ENCODE measurements at regions not wholly inside any gene's neighbourhood (a gene's known extent, or its start where the extent isn't known, plus 50 kb on each side); places are given as distances from the start of the nearest gene placed in this dataset.

DNA sequence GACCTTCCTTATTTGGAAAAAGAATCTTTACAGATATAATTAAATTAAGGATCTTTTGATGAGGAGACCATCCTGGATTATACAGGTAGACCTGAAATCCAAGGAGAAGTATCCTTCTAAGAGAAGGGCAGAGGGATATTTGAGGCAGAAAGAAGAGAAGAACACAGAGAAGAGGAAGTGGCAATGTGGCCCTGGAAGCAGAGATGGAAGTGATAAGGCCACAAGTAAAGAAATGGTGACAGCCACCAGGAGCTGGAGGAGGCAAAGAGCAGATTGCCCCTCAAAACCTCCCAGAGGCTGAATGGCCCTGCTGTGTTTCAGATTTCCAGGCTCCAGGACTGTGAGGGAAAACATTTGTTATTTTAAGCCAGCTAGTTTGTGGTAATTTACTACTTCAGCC lies 93.0 kb upstream of the ANKRD55 start:
- Histone ChIP-seq H3K9me2 (ENCODE audit: insufficient read depth) (no peaks in the 10 kb centered on the region), H4K20me1 (ENCODE audit: insufficient read depth) (no peaks in the 10 kb centered on the region), H2AFZ (no peak overlapping the region), H3K79me2 (ENCODE audit: low read depth) (no peaks in the 10 kb centered on the region), H3K27ac (no peak overlapping the region), H3K36me3 (ENCODE audit: low read depth) (no peaks in the 10 kb centered on the region), H3K4me1 (replicated peaks; ENCODE audit: insufficient read depth) (peaks cover 47% of the 10 kb centered on the region), H3K9me3 (ENCODE audit: insufficient read depth, low read depth) (no peaks in the 10 kb centered on the region), H3K4me2 (no peak overlapping the region), H3K4me3 (no peak overlapping the region), H3K27me3 (ENCODE audit: insufficient read depth, low read depth) (no peaks in the 10 kb centered on the region), H3F3A (ENCODE audit: insufficient read depth, low read depth) (peaks cover 29% of the 10 kb centered on the region)
- ChIA-PET POLR2A (ENCODE audit: unreplicated experiment) (no interaction called here), CTCF (no interaction called here)
- intact Hi-C loops (cut with micrococcal nuclease; ENCODE audit: unreplicated experiment): no loop called here
- no TSS peak for BruUV-seq (replicated peaks)
- TF ChIP-seq, protein P1, sequence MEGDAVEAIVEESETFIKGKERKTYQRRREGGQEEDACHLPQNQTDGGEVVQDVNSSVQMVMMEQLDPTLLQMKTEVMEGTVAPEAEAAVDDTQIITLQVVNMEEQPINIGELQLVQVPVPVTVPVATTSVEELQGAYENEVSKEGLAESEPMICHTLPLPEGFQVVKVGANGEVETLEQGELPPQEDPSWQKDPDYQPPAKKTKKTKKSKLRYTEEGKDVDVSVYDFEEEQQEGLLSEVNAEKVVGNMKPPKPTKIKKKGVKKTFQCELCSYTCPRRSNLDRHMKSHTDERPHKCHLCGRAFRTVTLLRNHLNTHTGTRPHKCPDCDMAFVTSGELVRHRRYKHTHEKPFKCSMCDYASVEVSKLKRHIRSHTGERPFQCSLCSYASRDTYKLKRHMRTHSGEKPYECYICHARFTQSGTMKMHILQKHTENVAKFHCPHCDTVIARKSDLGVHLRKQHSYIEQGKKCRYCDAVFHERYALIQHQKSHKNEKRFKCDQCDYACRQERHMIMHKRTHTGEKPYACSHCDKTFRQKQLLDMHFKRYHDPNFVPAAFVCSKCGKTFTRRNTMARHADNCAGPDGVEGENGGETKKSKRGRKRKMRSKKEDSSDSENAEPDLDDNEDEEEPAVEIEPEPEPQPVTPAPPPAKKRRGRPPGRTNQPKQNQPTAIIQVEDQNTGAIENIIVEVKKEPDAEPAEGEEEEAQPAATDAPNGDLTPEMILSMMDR (conservative IDR thresholded peaks at IDR 0.05): no peak
- no peak for TF ChIP-seq EZH2 (IDR thresholded peaks at IDR 0.05; ENCODE audit: low read depth)
- no peak for DNase-seq

DNA sequence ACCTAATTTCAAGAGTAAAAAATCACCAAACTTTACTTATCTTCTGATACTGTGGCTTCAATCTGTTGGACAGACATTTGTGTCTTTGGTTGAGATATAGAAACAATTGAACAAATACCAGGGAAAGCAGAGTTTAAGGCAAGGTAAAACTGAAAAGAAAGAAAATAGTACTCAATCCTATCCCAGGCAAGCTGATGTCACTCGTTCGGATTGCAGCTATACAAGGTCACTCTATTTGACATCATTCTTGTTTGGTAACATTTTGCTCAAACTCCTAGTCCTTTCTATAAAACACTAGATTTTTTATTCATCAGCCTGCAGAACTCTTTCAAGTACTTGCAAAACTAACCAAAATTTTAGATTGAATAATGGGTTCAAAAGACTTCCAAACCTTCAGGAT lies 91.9 kb upstream of the ANKRD55 start:
- TF ChIP-seq EZH2 (IDR thresholded peaks at IDR 0.05; ENCODE audit: low read depth): no peak
- TF ChIP-seq, protein P1 (conservative IDR thresholded peaks at IDR 0.05): no peak

DNA sequence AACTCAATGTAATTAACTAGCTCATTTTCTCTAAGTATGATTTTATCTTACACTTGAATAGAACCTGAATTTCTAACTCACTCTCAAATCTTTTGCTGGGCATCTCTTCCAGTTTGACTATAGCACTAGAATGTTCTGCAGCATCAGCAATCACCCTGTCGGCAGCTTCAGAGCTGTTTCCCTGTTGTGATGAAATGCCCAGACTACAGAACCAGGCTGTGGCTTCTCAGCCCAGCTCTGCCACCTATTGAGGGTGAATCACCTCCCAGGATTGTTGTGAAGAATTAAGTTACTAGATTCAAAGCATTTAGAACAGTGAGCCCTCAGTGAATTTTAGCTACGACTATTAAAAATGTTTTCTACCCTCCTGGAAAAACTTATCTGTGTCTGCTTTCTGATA lies 90.4 kb upstream of the ANKRD55 start:
- ChIA-PET POLR2A (ENCODE audit: unreplicated experiment) (interaction anchor here (0.5 to 0.7 kb wide), 3 partner anchors 123 to 296 kb away, joined by 3 to 6 read pairs (median 4); no protein-coding TSS in a partner anchor), CTCF (interaction anchor here (0.7 to 1.0 kb wide), 2 partner anchors 44 to 599 kb away, joined by 3 read pairs; no protein-coding TSS in a partner anchor)
- peak overlapping the region; percentile 38; the same call in 1 of the 2 replicates for H3K27ac ChIP-seq
- H4K20me1 ChIP-seq (ENCODE audit: insufficient read depth): no peaks in the 10 kb centered on the region
- no TSS peak for BruUV-seq (replicated peaks)
- H3K9me3 ChIP-seq (ENCODE audit: insufficient read depth, low read depth): no peaks in the 10 kb centered on the region
- DNase-seq: peak; percentile 48 to 81
- no peaks in the 10 kb centered on the region for H3K9me2 ChIP-seq (ENCODE audit: insufficient read depth)
- H3K27me3 ChIP-seq (ENCODE audit: insufficient read depth, low read depth): no peaks in the 10 kb centered on the region
- peaks cover 18% of the 10 kb centered on the region for H3F3A ChIP-seq (ENCODE audit: insufficient read depth, low read depth)
- H2AFZ ChIP-seq: no peak overlapping the region
- TF ChIP-seq EZH2 (IDR thresholded peaks at IDR 0.05; ENCODE audit: low read depth): no peak
- TF ChIP-seq, protein P1 (conservative IDR thresholded peaks at IDR 0.05): no peak; the same call in 1 of the 2 replicates
- peaks cover 21% of the 10 kb centered on the region for H3K4me1 ChIP-seq (replicated peaks; ENCODE audit: insufficient read depth)
- H3K36me3 ChIP-seq (ENCODE audit: low read depth): no peaks in the 10 kb centered on the region
- H3K79me2 ChIP-seq (ENCODE audit: low read depth): no peaks in the 10 kb centered on the region
- no peak overlapping the region for H3K4me3 ChIP-seq
- intact Hi-C loops (cut with micrococcal nuclease; ENCODE audit: unreplicated experiment): loop anchor here (1.0 kb wide), 1 partner anchor 43 kb away; no protein-coding TSS in a partner anchor
- 0 out of 2 replicates have a peak overlapping the region, but pooled peaks have one; percentile 9 for H3K4me2 ChIP-seq

More for the DNA sequence above, 91.9 kb upstream of the ANKRD55 start:
- ChIA-PET POLR2A (ENCODE audit: unreplicated experiment) (no interaction called here), CTCF (no interaction called here)
- peaks cover 37% of the 10 kb centered on the region for H3K4me1 ChIP-seq (replicated peaks; ENCODE audit: insufficient read depth)
- H3K9me2 ChIP-seq (ENCODE audit: insufficient read depth): no peaks in the 10 kb centered on the region
- no peaks in the 10 kb centered on the region for H3K36me3 ChIP-seq (ENCODE audit: low read depth)
- peaks cover 29% of the 10 kb centered on the region for H3F3A ChIP-seq (ENCODE audit: insufficient read depth, low read depth)
- H3K27me3 ChIP-seq (ENCODE audit: insufficient read depth, low read depth): no peaks in the 10 kb centered on the region
- H3K4me2 ChIP-seq: no peak overlapping the region
- BruUV-seq (replicated peaks): no TSS peak
- no peak overlapping the region for H3K27ac ChIP-seq
- no peak overlapping the region for H3K4me3 ChIP-seq
- no peaks in the 10 kb centered on the region for H4K20me1 ChIP-seq (ENCODE audit: insufficient read depth)
- H3K79me2 ChIP-seq (ENCODE audit: low read depth): no peaks in the 10 kb centered on the region
- H3K9me3 ChIP-seq (ENCODE audit: insufficient read depth, low read depth): no peaks in the 10 kb centered on the region
- no peak for DNase-seq
- intact Hi-C loops (cut with micrococcal nuclease; ENCODE audit: unreplicated experiment): no loop called here
- H2AFZ ChIP-seq: no peak overlapping the region

All from PC-9 (cell line).